Calu3 (cell line): ENCODE measurements at regions not wholly inside any gene's neighbourhood (a gene's known extent, or its start where the extent isn't known, plus 50 kb on each side); places are given as distances from the start of the nearest gene placed in this dataset.

Experiments used
- BruUV-seq: library from RNA; stranded (reverse); fragments of 400-500 nt; replicated peaks from 2 replicates; lab custom pipeline; 2021; lab: Mats Ljungman, UMichigan
- CTCF ChIA-PET: fragments of 300-600 bp; sonication (Branson Sonifier 250); formaldehyde crosslinking; loops from one replicate; lab custom pipeline; 2022; ENCODE audit warnings: antibody characterized with exemption; lab: Charles Lee
- DNase-seq: peaks from one replicate; pipeline ENCODE4 v3.0.0; 2022
- H3K27ac Mint-ChIP-seq: one replicate; pipeline ENCODE4 v1.8.0; 2022; ENCODE audit warnings: mixed read lengths; ENCODE audit not compliant: unreplicated experiment
- H3K27me3 Mint-ChIP-seq: one replicate; pipeline ENCODE4 v1.8.0; 2022; ENCODE audit warnings: mixed read lengths; ENCODE audit not compliant: unreplicated experiment
- H3K36me3 Mint-ChIP-seq: one replicate; pipeline ENCODE4 v1.8.0; 2022; ENCODE audit warnings: mild to moderate bottlenecking, moderate library complexity, mixed read lengths; ENCODE audit not compliant: insufficient read depth, unreplicated experiment
- H3K4me1 Mint-ChIP-seq: one replicate; pipeline ENCODE4 v1.8.0; 2022; ENCODE audit warnings: mild to moderate bottlenecking, low read depth, mixed read lengths; ENCODE audit not compliant: unreplicated experiment
- H3K4me3 Mint-ChIP-seq: one replicate; pipeline ENCODE4 v1.8.0; 2022; ENCODE audit warnings: mild to moderate bottlenecking, low read depth, moderate library complexity, mixed read lengths; ENCODE audit not compliant: unreplicated experiment
- H3K9me3 Mint-ChIP-seq: one replicate; pipeline ENCODE4 v1.8.0; 2022; ENCODE audit warnings: low read depth, mixed read lengths; ENCODE audit not compliant: unreplicated experiment
- CTCF ChIP-seq: fragments of 200-600 bp; IDR thresholded peaks from one replicate; pipeline ENCODE4 v1.8.0; 2022; ENCODE audit warnings: antibody characterized with exemption; ENCODE audit not compliant: unreplicated experiment
- intact Hi-C: fragments of 100-400 bp; cut with micrococcal nuclease; formaldehyde crosslinking; loops from one replicate; pipeline ENCODE4 v1.10.0; 2022; ENCODE audit not compliant: unreplicated experiment

- Mint-ChIP-seq H3K4me1 (peaks cover 9% of the 10 kb centered on the region), H3K9me3 (no peaks in the 10 kb centered on the region), H3K27me3 (no peaks in the 10 kb centered on the region), H3K27ac (no peak overlapping the region), H3K4me3 (no peak overlapping the region), H3K36me3 (no peaks in the 10 kb centered on the region)
- CTCF ChIA-PET, result interaction anchor here (0.9 kb wide), 1 partner anchor 116 kb away, joined by 3 read pairs; no protein-coding TSS in a partner anchor
- DNase-seq, result no peak
- intact Hi-C loops, result loop anchor here (10.0 kb wide), 2 partner anchors 131 to 201 kb away; no protein-coding TSS in a partner anchor
- no TSS peak for BruUV-seq
- TF ChIP-seq CTCF, result no peak
Observed at GRCh38 chr3:109225516-109225915, 89.0 kb downstream of the C3orf85 start.

GRCh38 chr3:109228391-109229080, 87.8 kb downstream of the DPPA2 start:
- Mint-ChIP-seq H3K36me3 (no peaks in the 10 kb centered on the region), H3K4me1 (peaks cover 9% of the 10 kb centered on the region), H3K4me3 (no peak overlapping the region), H3K27me3 (no peaks in the 10 kb centered on the region), H3K27ac (no peak overlapping the region), H3K9me3 (no peaks in the 10 kb centered on the region)
- no peak for TF ChIP-seq CTCF
- CTCF ChIA-PET, result no interaction called here
- DNase-seq, result no peak
- BruUV-seq, result no TSS peak
- intact Hi-C loops, result loop anchor here (10.0 kb wide), 2 partner anchors 134 to 204 kb away; no protein-coding TSS in a partner anchor

DNA sequence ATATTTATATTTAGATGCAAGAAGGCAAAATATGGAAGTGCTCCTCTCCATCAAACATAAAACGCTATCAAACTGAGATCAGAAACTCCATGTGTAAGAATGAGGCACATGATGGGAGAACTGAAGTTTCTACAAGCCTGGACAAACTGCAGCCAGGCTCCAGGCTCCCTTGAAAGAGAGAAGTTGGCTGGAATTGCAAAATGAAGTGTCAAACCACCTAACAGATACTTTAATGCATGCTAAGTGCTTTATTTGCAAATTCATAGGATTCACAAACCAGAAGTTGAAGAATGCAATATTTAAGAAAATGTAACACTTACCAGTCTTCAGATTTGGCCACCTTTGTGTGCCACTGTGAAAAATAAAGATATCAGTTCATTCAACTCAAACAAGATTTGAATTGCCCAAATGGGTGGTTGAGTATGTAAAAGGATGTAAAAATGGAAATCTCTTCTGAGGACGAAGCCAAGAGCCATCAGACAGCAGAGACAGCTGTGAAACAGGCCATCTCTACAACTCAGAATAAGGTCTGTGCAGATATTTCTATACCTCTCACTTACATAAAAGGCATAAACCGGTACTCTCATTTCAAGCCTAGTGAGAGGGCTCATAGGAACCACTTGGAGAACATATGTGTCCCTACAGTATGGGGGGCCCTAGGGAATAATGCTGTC, 87.0 kb downstream of the DPPA2 start:
- BruUV-seq, result no TSS peak
- no peak for DNase-seq
- H3K4me1 Mint-ChIP-seq, result peaks cover 6% of the 10 kb centered on the region
- H3K27ac Mint-ChIP-seq, result no peak overlapping the region
- TF ChIP-seq CTCF, result no peak
- no peak overlapping the region for H3K4me3 Mint-ChIP-seq
- H3K36me3 Mint-ChIP-seq, result no peaks in the 10 kb centered on the region
- intact Hi-C loops, result loop anchor here (10.0 kb wide), 2 partner anchors 135 to 205 kb away; no protein-coding TSS in a partner anchor
- H3K27me3 Mint-ChIP-seq, result no peaks in the 10 kb centered on the region
- H3K9me3 Mint-ChIP-seq, result peaks cover 3% of the 10 kb centered on the region
- CTCF ChIA-PET, result no interaction called here

- peaks cover 3% of the 10 kb centered on the region for H3K9me3 Mint-ChIP-seq
Observed at GRCh38 chr3:109234300-109234699, 82.0 kb downstream of the DPPA2 start.

More at GRCh38 chr3:109234300-109234699, 82.0 kb downstream of the DPPA2 start:
- DNase-seq, result no peak
- CTCF ChIA-PET, result no interaction called here
- no peak for TF ChIP-seq CTCF
- Mint-ChIP-seq H3K4me1 (no peaks in the 10 kb centered on the region), H3K36me3 (no peaks in the 10 kb centered on the region), H3K27me3 (no peaks in the 10 kb centered on the region), H3K27ac (no peak overlapping the region), H3K4me3 (no peak overlapping the region)
- no TSS peak for BruUV-seq
- intact Hi-C loops, result no loop called here
